ENCODE measurements at regions not wholly inside any gene's neighbourhood (a gene's known extent, or its start where the extent isn't known, plus 50 kb on each side); places are given as distances from the start of the nearest gene placed in this dataset.

GRCh38 chr5:51731421-51732029, 348.3 kb downstream of the ISL1 start:
- no peaks in the 10 kb centered on the region for H3K36me3 ChIP-seq (ENCODE audit: insufficient read depth)
- no peak overlapping the region for H2AFZ ChIP-seq
- Mint-ChIP-seq H3K4me3 (no peak overlapping the region), H3K9me3 (no peaks in the 10 kb centered on the region; the same call in 1 of the 3 replicates), H3K27me3 (ENCODE audit: insufficient read depth, low read depth, poor library complexity) (peaks cover 5% of the 10 kb centered on the region), H3K36me3 (ENCODE audit: low read depth) (no peaks in the 10 kb centered on the region), H3K27ac (no peak overlapping the region), H3K4me1 (peaks cover 8% of the 10 kb centered on the region; the same call in 2 of the 3 replicates)
- H3K27ac ChIP-seq (ENCODE audit: low read depth), result no peak overlapping the region
- H3K79me2 ChIP-seq (replicated peaks; ENCODE audit: insufficient read depth), result no peaks in the 10 kb centered on the region
- H3K4me2 ChIP-seq, result no peak overlapping the region
- H3K4me3 ChIP-seq, result no peak overlapping the region
- H3K9me2 ChIP-seq (ENCODE audit: insufficient read depth), result no peaks in the 10 kb centered on the region
- no peak for TF ChIP-seq REST (IDR thresholded peaks at IDR 0.05; ENCODE audit: unreplicated experiment)
- no peak for TF ChIP-seq NANOG (IDR thresholded peaks at IDR 0.05; ENCODE audit: borderline replicate concordance)
- ATAC-seq (no peak), DNase-seq (ENCODE audit: low spot score) (peak; percentile 3)
- no peaks in the 10 kb centered on the region for H3F3A ChIP-seq (replicated peaks; ENCODE audit: low read depth)
- H3K27me3 ChIP-seq (ENCODE audit: insufficient read depth), result peaks cover 31% of the 10 kb centered on the region
- H3K4me1 ChIP-seq (ENCODE audit: insufficient read depth), result 0 out of 2 replicates have a peak, but pooled peaks cover 2% of the 10 kb centered on the region
- H4K20me1 ChIP-seq (replicated peaks; ENCODE audit: insufficient read depth), result no peaks in the 10 kb centered on the region

- peaks cover 5% of the 10 kb centered on the region for H3K27me3 Mint-ChIP-seq (ENCODE audit: insufficient read depth, low read depth, poor library complexity)
- 0 out of 2 replicates have a peak, but pooled peaks cover 2% of the 10 kb centered on the region for H3K4me1 ChIP-seq (ENCODE audit: insufficient read depth)
- no peak for ATAC-seq
- no peaks in the 10 kb centered on the region for H3K79me2 ChIP-seq (replicated peaks; ENCODE audit: insufficient read depth)
- H3K36me3 Mint-ChIP-seq (ENCODE audit: low read depth), result no peaks in the 10 kb centered on the region
- H3K9me2 ChIP-seq (ENCODE audit: insufficient read depth), result no peaks in the 10 kb centered on the region
- no peak overlapping the region for H3K4me2 ChIP-seq
- no peak overlapping the region for H3K4me3 ChIP-seq
- H3K4me1 Mint-ChIP-seq, result peaks cover 8% of the 10 kb centered on the region; the same call in 2 of the 3 replicates
- peaks cover 31% of the 10 kb centered on the region for H3K27me3 ChIP-seq (ENCODE audit: insufficient read depth)
- H3K36me3 ChIP-seq (ENCODE audit: insufficient read depth), result no peaks in the 10 kb centered on the region
- peaks cover 3% of the 10 kb centered on the region; the same call in 2 of the 3 replicates for H3K9me3 Mint-ChIP-seq
- H3K27ac ChIP-seq (ENCODE audit: low read depth), result no peak overlapping the region
- no peaks in the 10 kb centered on the region for H4K20me1 ChIP-seq (replicated peaks; ENCODE audit: insufficient read depth)
- H3F3A ChIP-seq (replicated peaks; ENCODE audit: low read depth), result no peaks in the 10 kb centered on the region
- no peak overlapping the region for H3K27ac Mint-ChIP-seq
- no peak overlapping the region for H3K4me3 Mint-ChIP-seq
- no peak for DNase-seq (ENCODE audit: low spot score)
- H2AFZ ChIP-seq, result no peak overlapping the region
- TF ChIP-seq EZH2phosphoT487 (IDR thresholded peaks at IDR 0.05; ENCODE audit: unreplicated experiment) (no peak), ZNF114 (CRISPR knock-in tag; IDR thresholded peaks at IDR 0.05) (no peak), ZNF331 (CRISPR knock-in tag; IDR thresholded peaks at IDR 0.05; ENCODE audit: low read depth) (no peak), ZNF462 (CRISPR knock-in tag; IDR thresholded peaks at IDR 0.05) (no peak), REST (IDR thresholded peaks at IDR 0.05; ENCODE audit: unreplicated experiment) (no peak), JUNB (IDR thresholded peaks at IDR 0.05; ENCODE audit: unreplicated experiment) (no peak), NANOG (IDR thresholded peaks at IDR 0.05; ENCODE audit: borderline replicate concordance) (no peak)
Measured at GRCh38 chr5:51732304-51732703, 349.1 kb downstream of the ISL1 start.
